ENCODE measurements at regions not wholly inside any gene's neighbourhood (a gene's known extent, or its start where the extent isn't known, plus 50 kb on each side); places are given as distances from the start of the nearest gene placed in this dataset.

DNA sequence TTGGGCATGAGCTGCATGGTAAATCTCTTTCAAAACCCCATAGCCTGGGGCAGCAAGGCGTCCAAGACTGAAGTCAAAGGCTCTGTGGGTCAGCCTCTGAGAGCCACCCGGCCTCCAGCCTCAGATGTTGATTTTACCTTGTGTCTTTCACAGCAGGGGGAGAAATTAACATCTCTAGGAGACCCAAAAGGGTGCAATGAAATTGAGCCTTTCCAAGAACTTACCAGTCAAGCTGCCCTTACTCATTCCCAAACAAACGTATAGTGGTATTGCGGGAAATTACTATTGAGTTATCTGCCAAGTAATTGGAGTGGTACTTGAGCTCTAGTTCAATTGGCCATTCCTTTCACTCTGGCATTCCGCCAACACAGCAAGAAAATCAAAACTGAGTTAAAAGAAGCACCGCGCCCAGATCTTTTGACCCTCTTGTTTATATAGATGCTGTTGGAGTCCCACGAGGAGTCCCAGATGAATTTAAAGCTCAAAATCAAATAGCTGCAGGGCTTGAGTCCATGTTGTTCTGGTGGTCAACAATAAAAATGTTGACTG, 380.7 kb upstream of the SYT1 start:
- TF ChIP-seq POLR2A (IDR thresholded peaks at IDR 0.05) (no peak), POLR2AphosphoS5 (IDR thresholded peaks at IDR 0.05) (no peak)
- TF ChIP-seq, protein P1, sequence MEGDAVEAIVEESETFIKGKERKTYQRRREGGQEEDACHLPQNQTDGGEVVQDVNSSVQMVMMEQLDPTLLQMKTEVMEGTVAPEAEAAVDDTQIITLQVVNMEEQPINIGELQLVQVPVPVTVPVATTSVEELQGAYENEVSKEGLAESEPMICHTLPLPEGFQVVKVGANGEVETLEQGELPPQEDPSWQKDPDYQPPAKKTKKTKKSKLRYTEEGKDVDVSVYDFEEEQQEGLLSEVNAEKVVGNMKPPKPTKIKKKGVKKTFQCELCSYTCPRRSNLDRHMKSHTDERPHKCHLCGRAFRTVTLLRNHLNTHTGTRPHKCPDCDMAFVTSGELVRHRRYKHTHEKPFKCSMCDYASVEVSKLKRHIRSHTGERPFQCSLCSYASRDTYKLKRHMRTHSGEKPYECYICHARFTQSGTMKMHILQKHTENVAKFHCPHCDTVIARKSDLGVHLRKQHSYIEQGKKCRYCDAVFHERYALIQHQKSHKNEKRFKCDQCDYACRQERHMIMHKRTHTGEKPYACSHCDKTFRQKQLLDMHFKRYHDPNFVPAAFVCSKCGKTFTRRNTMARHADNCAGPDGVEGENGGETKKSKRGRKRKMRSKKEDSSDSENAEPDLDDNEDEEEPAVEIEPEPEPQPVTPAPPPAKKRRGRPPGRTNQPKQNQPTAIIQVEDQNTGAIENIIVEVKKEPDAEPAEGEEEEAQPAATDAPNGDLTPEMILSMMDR (IDR thresholded peaks at IDR 0.05 in 8 of 11, conservative IDR thresholded peaks at IDR 0.05 in 3 of 11), result no peak

Data from spleen (tissue), 7 donors.